D721Med (cell line): ENCODE measurements at regions not wholly inside any gene's neighbourhood (a gene's known extent, or its start where the extent isn't known, plus 50 kb on each side); places are given as distances from the start of the nearest gene placed in this dataset.

Experiments used
- DNase-seq: peaks from one replicate; pipeline ENCODE4 v3.0.0; 2011; ENCODE audit warnings: low spot score; ENCODE audit not compliant: insufficient read length
- FAIRE-seq: peaks from 2 replicates; lab custom pipeline; 2011; peaks lifted over from hg19 to GRCh38; lab: Jason Lieb, UNC
- CTCF ChIP-seq: IDR thresholded peaks from 2 replicates; pipeline ENCODE4 v1.5.1; 2012; ENCODE audit warnings: mild to moderate bottlenecking, control low read depth; ENCODE audit not compliant: insufficient read depth; ENCODE audit errors: missing control alignments

DNA sequence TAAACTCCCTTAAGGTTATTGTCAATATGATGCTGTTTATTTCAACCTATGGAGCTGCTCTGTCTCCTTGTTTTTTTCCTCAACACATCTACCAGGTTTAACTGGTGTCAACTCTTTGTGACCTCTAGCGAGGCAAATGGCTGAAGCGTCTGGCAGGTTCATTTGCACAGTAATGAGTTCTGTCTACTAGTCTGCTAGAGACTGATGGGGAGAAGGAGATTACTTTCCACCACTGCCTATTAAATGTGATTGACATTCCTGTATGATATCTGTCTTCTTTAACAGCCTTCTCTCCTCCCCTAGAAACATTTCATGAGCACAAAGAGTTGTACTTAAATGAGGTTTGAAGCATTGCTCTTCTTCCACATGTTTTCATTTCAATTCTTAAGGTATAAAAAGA is 253.7 kb downstream of the SLC6A15 start:
- TF ChIP-seq CTCF, result no peak
- DNase-seq (no peak), FAIRE-seq (no peak)

GRCh38 chr12:84656705-84657104 is 255.9 kb downstream of the SLC6A15 start:
- no peak for DNase-seq
- peak; percentile 46 for FAIRE-seq
- no peak for TF ChIP-seq CTCF

DNA sequence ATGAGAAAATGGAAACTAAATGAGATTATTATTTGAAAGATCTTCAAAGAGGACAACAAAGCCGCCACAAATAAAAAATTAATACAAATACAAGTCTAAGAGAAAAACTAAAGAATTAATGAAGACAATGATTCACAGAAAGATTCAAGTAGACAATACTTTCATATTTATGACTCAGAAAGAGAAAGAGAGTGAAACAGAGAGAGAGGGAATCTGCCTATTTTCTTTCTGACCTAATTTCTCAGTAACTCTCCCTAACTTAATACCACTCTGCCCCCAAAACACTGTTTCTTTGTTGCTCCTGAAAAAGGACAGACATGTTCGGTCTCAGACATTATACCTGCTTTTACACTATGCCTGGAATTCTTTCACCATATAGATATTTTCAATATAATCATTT is 259.1 kb downstream of the SLC6A15 start:
- TF ChIP-seq CTCF, result no peak
- no peak for FAIRE-seq

GRCh38 chr12:84648425-84648824 is 264.2 kb downstream of the SLC6A15 start:
- no peak for TF ChIP-seq CTCF
- FAIRE-seq (no peak), DNase-seq (no peak)

More for the DNA sequence above, 259.1 kb downstream of the SLC6A15 start:
- DNase-seq, result no peak

GRCh38 chr12:84644908-84645307 is 267.7 kb downstream of the SLC6A15 start:
- no peak for FAIRE-seq
- TF ChIP-seq CTCF, result no peak
- no peak for DNase-seq

GRCh38 chr12:84643993-84644392 is 268.6 kb downstream of the SLC6A15 start:
- FAIRE-seq (no peak), DNase-seq (no peak)
- no peak for TF ChIP-seq CTCF

DNA sequence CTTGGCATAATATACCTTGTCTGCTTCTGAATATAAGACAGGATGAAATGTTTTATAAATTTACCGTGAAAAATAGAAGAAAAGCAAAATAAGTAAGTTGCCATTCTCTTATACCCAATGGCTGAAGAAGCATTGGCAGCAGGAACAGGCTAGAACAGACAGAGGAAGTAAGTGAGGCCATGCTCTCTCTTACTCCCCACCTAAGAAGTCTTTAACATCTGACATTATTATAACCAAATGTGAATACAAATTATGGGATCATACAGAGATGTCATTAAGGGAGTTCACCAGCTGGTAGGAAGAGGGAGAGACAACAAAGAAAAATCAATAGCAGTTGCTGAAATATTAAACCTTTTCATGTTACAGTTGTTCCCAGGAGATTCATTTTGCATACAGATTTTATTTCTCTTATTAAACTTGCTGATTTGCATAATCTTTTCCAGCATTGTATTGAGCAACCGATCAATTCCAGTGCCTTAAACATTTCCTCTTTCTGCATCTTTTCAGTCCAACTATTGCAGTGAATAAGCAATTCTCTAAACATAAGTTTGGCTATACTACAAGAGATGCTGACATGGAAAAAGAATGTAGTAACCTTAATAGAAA is 270.6 kb downstream of the SLC6A15 start:
- FAIRE-seq (no peak), DNase-seq (no peak)
- TF ChIP-seq CTCF, result no peak
